Activated effector memory CD4-positive, alpha-beta T cell treated with anti-CD3 and anti-CD28 coated beads, Interleukin-2, amount 50 U/mL, for 16 hours (primary cell): ENCODE measurements at regions not wholly inside any gene's neighbourhood (a gene's known extent, or its start where the extent isn't known, plus 50 kb on each side); places are given as distances from the start of the nearest gene placed in this dataset.

Source experiments
- DNase-seq: peaks from one replicate; pipeline ENCODE4 v3.0.0-alpha.2; 2020

- DNase-seq, result no peak
Measured at GRCh38 chr4:14592950-14593349, 409.3 kb upstream of the CPEB2 start.

GRCh38 chr4:14596028-14596427 lies 406.3 kb upstream of the CPEB2 start:
- no peak for DNase-seq

- DNase-seq, result no peak
Measured at GRCh38 chr4:14596437-14596836, 405.8 kb upstream of the CPEB2 start.

- no peak for DNase-seq
Measured at GRCh38 chr4:14596904-14597303, 405.4 kb upstream of the CPEB2 start.

- no peak for DNase-seq
Measured at GRCh38 chr4:14602206-14602605, 400.1 kb upstream of the CPEB2 start.

- no peak for DNase-seq
Measured at GRCh38 chr4:14607001-14607400, 395.3 kb upstream of the CPEB2 start.

GRCh38 chr4:14607578-14607977 lies 394.7 kb upstream of the CPEB2 start:
- no peak for DNase-seq

GRCh38 chr4:14608630-14609029 lies 393.7 kb upstream of the CPEB2 start:
- no peak for DNase-seq

GRCh38 chr4:14614840-14615239 lies 387.4 kb upstream of the CPEB2 start:
- no peak for DNase-seq

- no peak for DNase-seq
Measured at GRCh38 chr4:14615671-14616070, 386.6 kb upstream of the CPEB2 start.

GRCh38 chr4:14620567-14621141 lies 381.6 kb upstream of the CPEB2 start:
- DNase-seq, result no peak

GRCh38 chr4:14621731-14622463 lies 380.4 kb upstream of the CPEB2 start:
- DNase-seq, result no peak

- no peak for DNase-seq
Measured at GRCh38 chr4:14627038-14627437, 375.2 kb upstream of the CPEB2 start.

- no peak for DNase-seq
Measured at GRCh38 chr4:14631806-14632440, 370.4 kb upstream of the CPEB2 start.

- no peak for DNase-seq
Measured at GRCh38 chr4:14636563-14636962, 365.7 kb upstream of the CPEB2 start.

- DNase-seq, result no peak
Measured at GRCh38 chr4:14640476-14640875, 361.8 kb upstream of the CPEB2 start.

- DNase-seq, result no peak
Measured at GRCh38 chr4:14641871-14642270, 360.4 kb upstream of the CPEB2 start.

GRCh38 chr4:14644580-14645282 lies 357.6 kb upstream of the CPEB2 start:
- DNase-seq, result no peak

GRCh38 chr4:14646831-14647230 lies 355.4 kb upstream of the CPEB2 start:
- no peak for DNase-seq

GRCh38 chr4:14650127-14650526 lies 352.2 kb upstream of the CPEB2 start:
- DNase-seq, result no peak

- no peak for DNase-seq
Measured at GRCh38 chr4:14652522-14652921, 349.8 kb upstream of the CPEB2 start.

- DNase-seq, result no peak
Measured at GRCh38 chr4:14653338-14653737, 348.9 kb upstream of the CPEB2 start.

- DNase-seq, result no peak
Measured at GRCh38 chr4:14659286-14659685, 343.0 kb upstream of the CPEB2 start.

- DNase-seq, result no peak
Measured at GRCh38 chr4:14667624-14668151, 334.6 kb upstream of the CPEB2 start.
